Upper lobe of left lung (tissue), 4 donors: ENCODE measurements at regions not wholly inside any gene's neighbourhood (a gene's known extent, or its start where the extent isn't known, plus 50 kb on each side); places are given as distances from the start of the nearest gene placed in this dataset.

Experiments
- EP300 ChIP-seq, 4 donors: sonication (generic); formaldehyde crosslinking; IDR thresholded peaks; one replicate each; pipeline ENCODE4 v1.5.1; 2017; ENCODE audit warnings: antibody characterized with exemption in 4 of 4, control low read depth in 2 of 4
- POLR2AphosphoS5 ChIP-seq, 2 donors: sonication (generic); formaldehyde crosslinking; IDR thresholded peaks; one replicate each; pipeline ENCODE4 v1.5.1; 2017; ENCODE audit warnings: antibody characterized with exemption in 2 of 2
- TF ChIP-seq, protein P1 (sequence below), 6 experiments: fragments of 450-650 bp in 4 of 6; fragments of 200-600 bp in 2 of 6; sonication (generic) in 2 of 6; IDR thresholded peaks; one replicate each; pipeline ENCODE4 v1.5.1; 2016 to 2019; ENCODE audit warnings: antibody characterized with exemption in 6 of 6

DNA sequence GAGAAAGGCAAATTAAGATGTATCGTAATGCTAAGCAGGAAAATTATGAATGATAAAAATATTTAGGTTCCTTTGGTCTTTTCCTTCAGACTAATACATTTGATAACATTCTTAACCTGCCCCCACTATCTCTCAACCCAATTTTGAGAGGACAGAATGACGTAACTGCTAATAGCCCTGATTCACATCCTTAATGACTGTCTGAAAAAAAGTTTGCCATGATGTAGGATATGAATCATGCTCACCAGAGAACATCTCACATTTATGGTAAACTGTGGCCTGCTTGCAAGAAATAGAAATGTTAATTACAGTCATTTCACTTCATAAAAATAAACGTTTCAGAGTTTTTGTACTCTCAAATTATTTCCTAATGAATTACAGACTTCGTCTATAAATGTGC, 128.0 kb upstream of the VEGFC start:
- TF ChIP-seq, protein P1, sequence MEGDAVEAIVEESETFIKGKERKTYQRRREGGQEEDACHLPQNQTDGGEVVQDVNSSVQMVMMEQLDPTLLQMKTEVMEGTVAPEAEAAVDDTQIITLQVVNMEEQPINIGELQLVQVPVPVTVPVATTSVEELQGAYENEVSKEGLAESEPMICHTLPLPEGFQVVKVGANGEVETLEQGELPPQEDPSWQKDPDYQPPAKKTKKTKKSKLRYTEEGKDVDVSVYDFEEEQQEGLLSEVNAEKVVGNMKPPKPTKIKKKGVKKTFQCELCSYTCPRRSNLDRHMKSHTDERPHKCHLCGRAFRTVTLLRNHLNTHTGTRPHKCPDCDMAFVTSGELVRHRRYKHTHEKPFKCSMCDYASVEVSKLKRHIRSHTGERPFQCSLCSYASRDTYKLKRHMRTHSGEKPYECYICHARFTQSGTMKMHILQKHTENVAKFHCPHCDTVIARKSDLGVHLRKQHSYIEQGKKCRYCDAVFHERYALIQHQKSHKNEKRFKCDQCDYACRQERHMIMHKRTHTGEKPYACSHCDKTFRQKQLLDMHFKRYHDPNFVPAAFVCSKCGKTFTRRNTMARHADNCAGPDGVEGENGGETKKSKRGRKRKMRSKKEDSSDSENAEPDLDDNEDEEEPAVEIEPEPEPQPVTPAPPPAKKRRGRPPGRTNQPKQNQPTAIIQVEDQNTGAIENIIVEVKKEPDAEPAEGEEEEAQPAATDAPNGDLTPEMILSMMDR (IDR thresholded peaks at IDR 0.05): no peak
- TF ChIP-seq POLR2AphosphoS5 (IDR thresholded peaks at IDR 0.05) (no peak), EP300 (IDR thresholded peaks at IDR 0.05) (no peak)
